GM18508 (cell line): ENCODE measurements at regions not wholly inside any gene's neighbourhood (a gene's known extent, or its start where the extent isn't known, plus 50 kb on each side); places are given as distances from the start of the nearest gene placed in this dataset.
"Not testable (repeated sequence)": the region's sequence is repeated elsewhere in the genome, so short reads cannot be mapped to it uniquely, and the experiment has no call there.

Source experiments
- ATAC-seq: cut with Tn5 transposase; IDR thresholded peaks from one replicate; pipeline ENCODE4 v1.9.1; 2021; ENCODE audit warnings: moderate number of reproducible peaks; ENCODE audit not compliant: insufficient read depth, unreplicated experiment

- ATAC-seq = no peak
Measured at GRCh38 chr9:78697618-78698017, 400.7 kb downstream of the PSAT1 start.

GRCh38 chr9:78698371-78698770 is 401.4 kb downstream of the PSAT1 start:
- no peak for ATAC-seq

GRCh38 chr9:78699217-78699616 is 402.3 kb downstream of the PSAT1 start:
- ATAC-seq = not testable (repeated sequence)

GRCh38 chr9:78704153-78704552 is 407.2 kb downstream of the PSAT1 start:
- not testable (repeated sequence) for ATAC-seq

- peak; percentile 31 for ATAC-seq
Measured at GRCh38 chr9:78707080-78707479, 410.2 kb downstream of the PSAT1 start.

GRCh38 chr9:78707481-78707991 is 410.6 kb downstream of the PSAT1 start:
- ATAC-seq = peak; percentile 97

- ATAC-seq = no peak
Measured at GRCh38 chr9:78712903-78713613, 416.1 kb downstream of the PSAT1 start.

GRCh38 chr9:78713614-78714405 is 416.9 kb downstream of the PSAT1 start:
- ATAC-seq = no peak

GRCh38 chr9:78714576-78714975 is 417.7 kb downstream of the PSAT1 start:
- no peak for ATAC-seq

- ATAC-seq = not testable (repeated sequence)
Measured at GRCh38 chr9:78719029-78719428, 422.1 kb downstream of the PSAT1 start.

- ATAC-seq = no peak
Measured at GRCh38 chr9:78724896-78725295, 428.0 kb downstream of the PSAT1 start.

GRCh38 chr9:78725503-78725902 is 428.6 kb downstream of the PSAT1 start:
- ATAC-seq = peak; percentile 58

- no peak for ATAC-seq
Measured at GRCh38 chr9:78745331-78745730, 448.4 kb downstream of the PSAT1 start.

- ATAC-seq = no peak
Measured at GRCh38 chr9:78746010-78746409, 449.1 kb downstream of the PSAT1 start.

- ATAC-seq = no peak
Measured at GRCh38 chr9:78753039-78753438, 456.1 kb downstream of the PSAT1 start.

GRCh38 chr9:78756813-78757510 is 460.0 kb downstream of the PSAT1 start:
- peak; percentile 88 for ATAC-seq

GRCh38 chr9:78763424-78763823 is 466.5 kb downstream of the PSAT1 start:
- no peak for ATAC-seq

- no peak for ATAC-seq
Measured at GRCh38 chr9:78765861-78766260, 468.9 kb downstream of the PSAT1 start.

GRCh38 chr9:78767490-78767889 is 470.6 kb downstream of the PSAT1 start:
- no peak for ATAC-seq

GRCh38 chr9:78769690-78770089 is 472.8 kb downstream of the PSAT1 start:
- no peak for ATAC-seq

- ATAC-seq = no peak
Measured at GRCh38 chr9:78775211-78775610, 478.3 kb downstream of the PSAT1 start.
